Endodermal cell (in vitro differentiated cells): ENCODE measurements at regions not wholly inside any gene's neighbourhood (a gene's known extent, or its start where the extent isn't known, plus 50 kb on each side); places are given as distances from the start of the nearest gene placed in this dataset.

Experiments
- DNase-seq: peaks from one replicate; pipeline ENCODE4 v3.0.0-alpha.2; 2017
- H3K27ac ChIP-seq: 2 replicates; pipeline ENCODE4 v1.5.1; 2013; ENCODE audit warnings: mild to moderate bottlenecking, low read depth, low read length, moderate library complexity
- H3K27me3 ChIP-seq: 2 replicates; pipeline ENCODE4 v1.6.1; 2013; ENCODE audit warnings: mild to moderate bottlenecking, low read length, moderate library complexity; ENCODE audit not compliant: insufficient read depth, control insufficient read depth, poor library complexity, severe bottlenecking
- H3K36me3 ChIP-seq: 2 replicates; pipeline ENCODE4 v1.7.0; 2013; ENCODE audit warnings: mild to moderate bottlenecking, low read length, moderate library complexity; ENCODE audit not compliant: control insufficient read depth, insufficient read depth
- H3K4me1 ChIP-seq: one replicate; pipeline ENCODE4 v1.7.0; 2013; ENCODE audit warnings: low read length; ENCODE audit not compliant: control insufficient read depth, insufficient read depth
- H3K4me3 ChIP-seq: 2 replicates; pipeline ENCODE4 v1.5.1; 2013; ENCODE audit warnings: mild to moderate bottlenecking, low read length, moderate library complexity
- H3K9ac ChIP-seq: 2 replicates; pipeline ENCODE4 v1.6.1; 2013; ENCODE audit warnings: mild to moderate bottlenecking, low read length, moderate library complexity; ENCODE audit not compliant: poor library complexity, severe bottlenecking; ENCODE audit errors: extremely low read depth
- H3K9me3 ChIP-seq: 2 replicates; pipeline ENCODE4 v1.6.1; 2013; ENCODE audit warnings: mild to moderate bottlenecking, low read length, moderate library complexity; ENCODE audit not compliant: control insufficient read depth
- H3K27ac Mint-ChIP-seq: 2 replicates; pipeline ENCODE4 v1.8.0; 2020; ENCODE audit warnings: mixed read lengths
- H3K27me3 Mint-ChIP-seq: 2 replicates; pipeline ENCODE4 v1.8.0; 2021; ENCODE audit warnings: mild to moderate bottlenecking, mixed read lengths; ENCODE audit not compliant: insufficient read depth
- H3K36me3 Mint-ChIP-seq: 2 replicates; pipeline ENCODE4 v1.8.0; 2020; ENCODE audit warnings: low read depth, mixed read lengths
- H3K4me1 Mint-ChIP-seq: 2 replicates; pipeline ENCODE4 v1.8.0; 2020; ENCODE audit warnings: mixed read lengths
- H3K4me3 Mint-ChIP-seq: 2 replicates; pipeline ENCODE4 v1.8.0; 2020; ENCODE audit warnings: mild to moderate bottlenecking, moderate library complexity, mixed read lengths
- H3K9me3 Mint-ChIP-seq: 2 replicates; pipeline ENCODE4 v1.8.0; 2020; ENCODE audit warnings: mild to moderate bottlenecking, mixed read lengths
- WGBS, 2 experiments: methylation state at CpG; one replicate each; pipeline versions ENCODE4 v1.1.5 to v1.1.7; 2013; ENCODE audit warnings: missing lambda C conversion rate in 2 of 2, mixed read lengths in 1 of 2; ENCODE audit not compliant: insufficient coverage in 1 of 2, insufficient read length in 1 of 2; 5-methylcytosine and 5-hydroxymethylcytosine counted together
- TF ChIP-seq, protein P1 (sequence below): fragments of 200-600 bp; sonication (generic); conservative IDR thresholded peaks from 2 replicates; pipeline ENCODE4 v1.5.0; 2021; ENCODE audit warnings: antibody characterized with exemption, mild to moderate bottlenecking

DNA sequence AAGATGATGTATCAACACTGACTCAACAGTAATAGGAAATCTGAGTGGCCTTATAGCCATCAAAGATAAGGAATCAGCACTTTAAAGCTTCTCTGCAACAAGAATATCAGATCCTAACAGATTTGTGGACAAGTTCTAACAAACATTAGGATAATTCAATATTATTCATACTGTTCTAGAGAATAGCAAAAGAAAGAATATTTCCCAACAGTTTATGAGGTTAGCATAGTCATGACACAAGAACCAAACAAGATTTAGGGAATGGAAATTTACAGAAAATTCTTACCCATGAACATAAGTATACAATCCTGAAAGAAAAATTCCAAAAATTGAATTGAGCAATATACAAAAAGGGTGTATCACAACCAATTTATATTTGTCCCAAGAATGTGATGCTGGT, 64.3 kb upstream of the BTBD3 start:
- Mint-ChIP-seq H3K4me3 (no peak overlapping the region), H3K27me3 (no peaks in the 10 kb centered on the region), H3K27ac (no peak overlapping the region), H3K36me3 (no peaks in the 10 kb centered on the region), H3K9me3 (no peaks in the 10 kb centered on the region), H3K4me1 (peaks cover 10% of the 10 kb centered on the region)
- DNase-seq, result no peak
- TF ChIP-seq, protein P1, sequence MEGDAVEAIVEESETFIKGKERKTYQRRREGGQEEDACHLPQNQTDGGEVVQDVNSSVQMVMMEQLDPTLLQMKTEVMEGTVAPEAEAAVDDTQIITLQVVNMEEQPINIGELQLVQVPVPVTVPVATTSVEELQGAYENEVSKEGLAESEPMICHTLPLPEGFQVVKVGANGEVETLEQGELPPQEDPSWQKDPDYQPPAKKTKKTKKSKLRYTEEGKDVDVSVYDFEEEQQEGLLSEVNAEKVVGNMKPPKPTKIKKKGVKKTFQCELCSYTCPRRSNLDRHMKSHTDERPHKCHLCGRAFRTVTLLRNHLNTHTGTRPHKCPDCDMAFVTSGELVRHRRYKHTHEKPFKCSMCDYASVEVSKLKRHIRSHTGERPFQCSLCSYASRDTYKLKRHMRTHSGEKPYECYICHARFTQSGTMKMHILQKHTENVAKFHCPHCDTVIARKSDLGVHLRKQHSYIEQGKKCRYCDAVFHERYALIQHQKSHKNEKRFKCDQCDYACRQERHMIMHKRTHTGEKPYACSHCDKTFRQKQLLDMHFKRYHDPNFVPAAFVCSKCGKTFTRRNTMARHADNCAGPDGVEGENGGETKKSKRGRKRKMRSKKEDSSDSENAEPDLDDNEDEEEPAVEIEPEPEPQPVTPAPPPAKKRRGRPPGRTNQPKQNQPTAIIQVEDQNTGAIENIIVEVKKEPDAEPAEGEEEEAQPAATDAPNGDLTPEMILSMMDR, result no peak
- Histone ChIP-seq H3K4me3 (no peak overlapping the region), H3K9me3 (no peaks in the 10 kb centered on the region), H3K4me1 (no peaks in the 10 kb centered on the region), H3K36me3 (no peaks in the 10 kb centered on the region), H3K27ac (no peak overlapping the region), H3K9ac (no peak overlapping the region), H3K27me3 (no peaks in the 10 kb centered on the region)

DNA sequence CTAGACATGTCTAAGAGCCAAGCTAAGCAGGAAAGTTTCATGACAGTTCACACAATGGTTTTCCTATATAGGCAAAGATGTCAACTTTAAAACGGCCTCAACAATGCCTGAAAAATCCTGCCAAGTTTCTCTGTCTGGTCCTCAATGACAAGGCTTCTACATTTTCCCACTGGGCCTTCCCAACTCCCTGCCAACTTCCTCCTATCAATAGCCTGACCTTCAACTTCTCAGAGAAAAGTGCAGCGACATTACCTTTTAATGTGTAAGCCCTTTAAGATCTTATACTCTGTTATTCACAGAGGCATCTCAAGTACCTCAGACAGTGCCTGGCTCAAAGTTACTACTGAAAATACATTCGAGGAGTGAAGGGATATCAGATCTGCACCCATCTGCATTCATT, 56.2 kb upstream of the BTBD3 start:
- Mint-ChIP-seq H3K36me3 (no peaks in the 10 kb centered on the region), H3K27me3 (no peaks in the 10 kb centered on the region), H3K27ac (no peak overlapping the region), H3K4me3 (no peak overlapping the region), H3K4me1 (no peaks in the 10 kb centered on the region), H3K9me3 (no peaks in the 10 kb centered on the region)
- DNase-seq, result no peak
- Histone ChIP-seq H3K9me3 (no peaks in the 10 kb centered on the region), H3K36me3 (no peaks in the 10 kb centered on the region), H3K4me3 (no peak overlapping the region), H3K27ac (no peak overlapping the region), H3K9ac (no peak overlapping the region), H3K4me1 (no peaks in the 10 kb centered on the region), H3K27me3 (no peaks in the 10 kb centered on the region)
- WGBS, 2 experiments, result 73 to 89% methylated on average over 2 to 3 of the region's 3 CpGs
- TF ChIP-seq, protein P1, result no peak

DNA sequence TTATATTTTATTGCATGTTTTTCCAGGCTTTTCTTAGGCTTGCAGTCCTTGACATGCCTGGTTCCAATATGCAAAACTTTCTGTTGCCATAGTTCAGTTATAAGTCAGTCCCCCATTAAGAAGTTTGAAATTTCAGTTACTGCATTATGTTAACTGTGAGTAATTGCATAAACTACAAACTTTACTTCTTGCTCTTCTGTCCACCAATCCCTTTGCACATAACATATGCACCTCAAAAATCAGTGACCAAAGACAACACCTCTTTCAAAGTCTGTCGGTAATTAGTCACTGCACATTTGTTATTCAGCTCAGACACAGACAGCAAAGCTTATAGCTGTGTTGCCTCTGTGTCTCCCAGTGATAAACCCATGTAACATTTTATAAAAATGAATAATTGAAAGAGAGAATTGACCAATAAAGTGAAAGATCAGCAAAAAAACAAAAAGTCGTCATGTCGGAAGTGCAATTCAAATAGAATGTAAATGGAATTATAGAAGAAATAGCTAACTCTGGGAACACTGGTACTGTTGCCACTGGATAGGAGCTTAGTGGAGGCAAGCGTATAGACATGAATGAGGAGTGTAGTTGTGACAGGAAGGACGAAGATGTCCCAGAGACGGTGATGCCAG, 50.3 kb upstream of the BTBD3 start:
- peaks cover 11% of the 10 kb centered on the region for H3K4me1 Mint-ChIP-seq
- Histone ChIP-seq H3K27me3 (no peaks in the 10 kb centered on the region), H3K4me3 (no peak overlapping the region), H3K36me3 (no peaks in the 10 kb centered on the region), H3K9ac (no peak overlapping the region), H3K27ac (no peak overlapping the region), H3K9me3 (no peaks in the 10 kb centered on the region), H3K4me1 (no peaks in the 10 kb centered on the region)
- H3K36me3 Mint-ChIP-seq, result no peaks in the 10 kb centered on the region
- no peak overlapping the region for H3K4me3 Mint-ChIP-seq
- no peaks in the 10 kb centered on the region for H3K27me3 Mint-ChIP-seq
- no peaks in the 10 kb centered on the region for H3K9me3 Mint-ChIP-seq
- 79 to 93% methylated on average over 5 to 6 of the region's 6 CpGs for WGBS, 2 experiments
- no peak for DNase-seq
- TF ChIP-seq, protein P1, result no peak
- no peak overlapping the region for H3K27ac Mint-ChIP-seq
